H1 (cell line): ENCODE measurements at regions not wholly inside any gene's neighbourhood (a gene's known extent, or its start where the extent isn't known, plus 50 kb on each side); places are given as distances from the start of the nearest gene placed in this dataset.

ENCODE experiments used
- CTCF ChIA-PET: fragments of 300-600 bp; sonication (Branson Sonifier 250); formaldehyde crosslinking; loops from one replicate; lab custom pipeline; 2021; ENCODE audit not compliant: partially characterized antibody; lab: Charles Lee
- POLR2A ChIA-PET: fragments of 300-600 bp; sonication (Branson Sonifier 250); formaldehyde crosslinking; loops from one replicate; lab custom pipeline; 2021; ENCODE audit warnings: inconsistent platforms; ENCODE audit not compliant: partially characterized antibody; lab: Charles Lee
- DNase-seq, 2 experiments: peaks; one replicate each; pipeline versions ENCODE4 v3.0.0 to v3.0.0-alpha.2; 2010 to 2022; ENCODE audit warnings: low spot score in 2 of 2, low read depth in 1 of 2, mixed read lengths in 1 of 2
- FAIRE-seq: peaks from 2 replicates; lab custom pipeline; 2011; peaks lifted over from hg19 to GRCh38; lab: Jason Lieb, UNC
- H2AFZ ChIP-seq: 2 replicates; pipeline ENCODE4 v1.8.1; 2012; ENCODE audit warnings: low read length, inconsistent platforms
- H2AK5ac ChIP-seq: 2 replicates; pipeline ENCODE4 v1.6.1; 2013; ENCODE audit warnings: low read depth, low read length
- H2BK120ac ChIP-seq: replicated peaks from 2 replicates; pipeline ENCODE3; 2013; ENCODE audit warnings: low read depth, low read length, inconsistent platforms
- H2BK12ac ChIP-seq: 2 replicates; pipeline ENCODE4 v1.6.1; 2013; ENCODE audit warnings: low read depth, low read length
- H2BK15ac ChIP-seq: 2 replicates; pipeline ENCODE4 v1.6.1; 2013; ENCODE audit warnings: low read length
- H2BK20ac ChIP-seq: 2 replicates; pipeline ENCODE4 v1.6.1; 2013; ENCODE audit warnings: low read length
- H2BK5ac ChIP-seq: 2 replicates; pipeline ENCODE4 v1.6.1; 2013; ENCODE audit warnings: low read depth, low read length
- H3K14ac ChIP-seq: 2 replicates; pipeline ENCODE4 v1.6.1; 2013; ENCODE audit warnings: inconsistent platforms; ENCODE audit not compliant: insufficient read length
- H3K18ac ChIP-seq: 2 replicates; pipeline ENCODE4 v1.6.1; 2013; ENCODE audit warnings: low read length; ENCODE audit errors: extremely low read depth
- H3K23ac ChIP-seq: 2 replicates; pipeline ENCODE4 v1.6.1; 2013; ENCODE audit warnings: inconsistent platforms; ENCODE audit not compliant: insufficient read length
- H3K23me2 ChIP-seq: 2 replicates; pipeline ENCODE4 v1.6.1; 2013; ENCODE audit warnings: low read depth, low read length
- H3K27ac ChIP-seq: 2 replicates; pipeline ENCODE4 v1.6.1; 2011; ENCODE audit warnings: low read depth, low read length, inconsistent platforms
- H3K27me3 ChIP-seq, 4 experiments: replicated peaks in 1 of 4; 1 replicate in 1 of 4; 2 replicates in 3 of 4; pipeline versions ENCODE4 v1.6.1 to v1.8.1; 2011 to 2013; ENCODE audit warnings: low read length in 3 of 4, mild to moderate bottlenecking in 3 of 4, inconsistent platforms in 2 of 4, mixed read lengths in 2 of 4, moderate library complexity in 1 of 4; ENCODE audit not compliant: control insufficient read depth in 3 of 4, insufficient read depth in 3 of 4; ENCODE audit errors: extremely low read depth in 1 of 4
- H3K36me3 ChIP-seq, 4 experiments: 2 replicates each; pipeline versions ENCODE4 v1.6.1 to v1.8.1; 2011 to 2013; ENCODE audit warnings: mild to moderate bottlenecking in 4 of 4, low read length in 3 of 4, moderate library complexity in 2 of 4, control low read depth in 1 of 4, inconsistent platforms in 1 of 4; ENCODE audit not compliant: insufficient read depth in 4 of 4, control insufficient read depth in 2 of 4
- H3K4ac ChIP-seq: replicated peaks from 2 replicates; pipeline ENCODE3; 2013; ENCODE audit warnings: low read length, low read depth, mixed read lengths, inconsistent platforms; ENCODE audit not compliant: insufficient read length
- H3K4me1 ChIP-seq, 4 experiments: replicated peaks in 1 of 4; 1 replicate in 1 of 4; 2 replicates in 3 of 4; pipeline versions ENCODE4 v1.6.1 to v1.8.1; 2011 to 2013; ENCODE audit warnings: low read length in 3 of 4, inconsistent platforms in 2 of 4, mixed read lengths in 1 of 4; ENCODE audit not compliant: insufficient read depth in 4 of 4, control insufficient read depth in 3 of 4
- H3K4me2 ChIP-seq, 2 experiments: 2 replicates each; pipeline versions ENCODE4 v1.6.1 to v1.8.1; 2011 to 2013; ENCODE audit warnings: low read depth in 2 of 2, low read length in 2 of 2, control low read depth in 1 of 2, inconsistent platforms in 1 of 2, mild to moderate bottlenecking in 1 of 2; ENCODE audit not compliant: insufficient read depth in 1 of 2
- H3K4me3 ChIP-seq, 4 experiments: fragments of 200-600, 300-600 bp in 1 of 4; sonication (generic), shearing (Covaris generic), sonication (Bioruptor Twin) in 1 of 4; 2 replicates each; pipeline versions ENCODE4 v1.5.1 to v1.8.1; 2011 to 2016; ENCODE audit warnings: low read length in 4 of 4, low read depth in 3 of 4, control low read depth in 2 of 4, inconsistent platforms in 2 of 4, mild to moderate bottlenecking in 2 of 4, mixed read lengths in 1 of 4, moderate library complexity in 1 of 4; ENCODE audit not compliant: insufficient read depth in 2 of 4; ENCODE audit errors: extremely low read depth in 1 of 4
- H3K56ac ChIP-seq: replicated peaks from 2 replicates; pipeline ENCODE3; 2013; ENCODE audit warnings: low read depth, mild to moderate bottlenecking, mixed read lengths, low read length, inconsistent platforms; ENCODE audit not compliant: insufficient read length
- H3K79me1 ChIP-seq: 2 replicates; pipeline ENCODE4 v1.6.1; 2013; ENCODE audit warnings: low read depth, low read length, control low read depth
- H3K79me2 ChIP-seq, 2 experiments: 2 replicates each; pipeline versions ENCODE4 v1.6.1 to v1.8.1; 2012 to 2013; ENCODE audit warnings: low read length in 2 of 2, mild to moderate bottlenecking in 2 of 2, inconsistent platforms in 1 of 2; ENCODE audit not compliant: insufficient read depth in 2 of 2, control insufficient read depth in 1 of 2
- H3K9ac ChIP-seq, 4 experiments: replicated peaks in 1 of 4; 1 replicate in 1 of 4; 2 replicates in 3 of 4; pipeline versions ENCODE4 v1.6.1 to v1.8.1; 2011 to 2013; ENCODE audit warnings: low read depth in 3 of 4, low read length in 3 of 4, control low read depth in 2 of 4, mild to moderate bottlenecking in 2 of 4, moderate library complexity in 2 of 4, inconsistent platforms in 1 of 4; ENCODE audit errors: extremely low read depth in 1 of 4
- H3K9me3 ChIP-seq, 2 experiments: 2 replicates each; pipeline versions ENCODE4 v1.6.1 to v1.8.1; 2012 to 2013; ENCODE audit warnings: mild to moderate bottlenecking in 2 of 2, moderate library complexity in 2 of 2, control low read depth in 1 of 2, inconsistent platforms in 1 of 2, low read depth in 1 of 2, low read length in 1 of 2, mixed read lengths in 1 of 2; ENCODE audit not compliant: insufficient read depth in 2 of 2
- H4K20me1 ChIP-seq, 2 experiments: replicated peaks in 1 of 2; 2 replicates each; pipeline versions ENCODE3 to v1.8.1; 2011 to 2013; ENCODE audit warnings: inconsistent platforms in 2 of 2, low read length in 2 of 2, mild to moderate bottlenecking in 1 of 2; ENCODE audit not compliant: insufficient read depth in 2 of 2, control insufficient read depth in 1 of 2
- H4K5ac ChIP-seq: 2 replicates; pipeline ENCODE4 v1.6.1; 2013; ENCODE audit warnings: low read length, low read depth, mixed read lengths, inconsistent platforms; ENCODE audit not compliant: insufficient read length
- H4K8ac ChIP-seq: 2 replicates; pipeline ENCODE4 v1.8.0; 2013; ENCODE audit warnings: mild to moderate bottlenecking, moderate library complexity, low read length, inconsistent platforms; ENCODE audit not compliant: insufficient read depth; ENCODE audit errors: extremely low read depth
- H4K91ac ChIP-seq: replicated peaks from 2 replicates; pipeline ENCODE3; 2013; ENCODE audit warnings: low read length, mixed read lengths, inconsistent platforms; ENCODE audit not compliant: insufficient read length
- BRCA1 ChIP-seq: IDR thresholded peaks from 2 replicates; pipeline ENCODE4 v1.6.1; 2012; ENCODE audit warnings: low read depth, low read length, improper control_type of control experiment
- CTBP2 ChIP-seq: IDR thresholded peaks from 2 replicates; pipeline ENCODE4 v1.7.0; 2011; ENCODE audit warnings: borderline replicate concordance, mild to moderate bottlenecking, moderate library complexity, mixed read lengths, low read length; ENCODE audit not compliant: insufficient read depth, insufficient read length
- NRF1 ChIP-seq: IDR thresholded peaks from 2 replicates; pipeline ENCODE4 v1.6.1; 2011; ENCODE audit warnings: mild to moderate bottlenecking, low read depth, low read length, improper control_type of control experiment
- RAD21 ChIP-seq, 2 experiments: IDR thresholded peaks in 1 of 2; conservative IDR thresholded peaks in 1 of 2; 2 replicates each; pipeline ENCODE4 v1.6.1; 2011; ENCODE audit warnings: low read depth in 2 of 2, low read length in 2 of 2, improper control_type of control experiment in 1 of 2, inconsistent platforms in 1 of 2, mild to moderate bottlenecking in 1 of 2, moderate library complexity in 1 of 2
- SP2 ChIP-seq: IDR thresholded peaks from 2 replicates; pipeline ENCODE4 v1.6.1; 2012; ENCODE audit warnings: mild to moderate bottlenecking, low read length, inconsistent platforms
- WGBS, 2 experiments: shearing (Covaris generic) in 1 of 2; methylation state at CpG; one replicate each; pipeline versions ENCODE4 v1.1.6 to v1.1.7; 2013 to 2015; ENCODE audit warnings: low lambda C conversion rate in 2 of 2, mixed read lengths in 2 of 2, inconsistent platforms in 1 of 2, low coverage in 1 of 2, missing lambda C conversion rate in 1 of 2; ENCODE audit not compliant: insufficient replicate concordance in 2 of 2, insufficient coverage in 1 of 2, insufficient read length in 1 of 2; ENCODE audit errors: extremely low coverage in 1 of 2, missing lambda C conversion rate in 1 of 2; 5-methylcytosine and 5-hydroxymethylcytosine counted together

DNA sequence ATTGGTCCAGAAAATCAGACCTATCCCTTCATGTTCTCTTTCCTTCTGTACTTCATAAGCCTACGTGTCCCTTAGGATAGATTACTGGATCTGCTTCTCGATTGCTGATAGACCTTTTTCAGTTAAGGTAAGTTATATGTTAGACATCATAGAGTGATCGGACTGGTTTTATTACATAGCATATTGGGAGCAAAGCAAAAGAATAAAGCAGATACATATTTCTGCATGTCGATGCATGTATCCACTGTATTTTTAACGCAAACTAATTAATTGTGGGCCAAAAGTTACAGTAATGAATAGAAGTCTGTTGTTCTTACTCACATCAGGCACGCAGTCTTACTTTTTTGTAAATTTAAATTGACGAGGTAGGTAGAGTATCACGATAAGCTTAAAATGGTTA, 106.4 kb downstream of the SLIT2 start:
- H3K36me3 ChIP-seq = no peaks in the 10 kb centered on the region
- 96 to 100% methylated on average over 1 to 8 of the region's 8 CpGs for WGBS, 2 experiments
- no peak overlapping the region for H3K18ac ChIP-seq
- H3K56ac ChIP-seq = no peak overlapping the region
- H3K27ac ChIP-seq = no peak overlapping the region
- no peak for FAIRE-seq
- no peaks in the 10 kb centered on the region for H4K20me1 ChIP-seq
- H3K79me2 ChIP-seq = no peaks in the 10 kb centered on the region
- H3K23me2 ChIP-seq = no peaks in the 10 kb centered on the region; the same call in 1 of the 2 replicates
- ChIA-PET CTCF (no interaction called here), POLR2A (no interaction called here)
- peaks cover 0 to 1% (median 0%) of the 10 kb centered on the region in 4 experiments; a peak in 4 of 7 replicates for H3K4me1 ChIP-seq
- no peak for DNase-seq
- H4K8ac ChIP-seq = no peak overlapping the region
- H2BK12ac ChIP-seq = no peak overlapping the region
- no peaks in the 10 kb centered on the region for H3K27me3 ChIP-seq
- H4K5ac ChIP-seq = no peak overlapping the region
- H3K4ac ChIP-seq = no peak overlapping the region
- no peak overlapping the region for H2BK15ac ChIP-seq
- no peaks in the 10 kb centered on the region for H3K9me3 ChIP-seq
- H3K79me1 ChIP-seq = no peaks in the 10 kb centered on the region
- H4K91ac ChIP-seq = no peak overlapping the region
- no peak overlapping the region for H3K9ac ChIP-seq
- TF ChIP-seq BRCA1 (no peak), RAD21 (IDR thresholded peaks at IDR 0.05 in 1 of 2, conservative IDR thresholded peaks at IDR 0.05 in 1 of 2; ENCODE audit: low read depth in 2 of 2, low read length in 2 of 2) (no peak), SP2 (no peak), CTBP2 (no peak), NRF1 (no peak)
- no peak overlapping the region for H3K4me2 ChIP-seq
- no peak overlapping the region for H2BK120ac ChIP-seq
- no peak overlapping the region for H2BK20ac ChIP-seq
- no peak overlapping the region for H3K14ac ChIP-seq
- H2BK5ac ChIP-seq = no peak overlapping the region
- H3K4me3 ChIP-seq = no peak overlapping the region
- no peak overlapping the region for H3K23ac ChIP-seq
- no peak overlapping the region for H2AK5ac ChIP-seq
- H2AFZ ChIP-seq = no peak overlapping the region
